T-helper 17 cell (primary cell): ENCODE measurements at regions not wholly inside any gene's neighbourhood (a gene's known extent, or its start where the extent isn't known, plus 50 kb on each side); places are given as distances from the start of the nearest gene placed in this dataset.

Experiments
- ATAC-seq: fragments of 150-1000 bp; cut with Tn5 transposase; 2 replicates; pipeline ENCODE4 v1.10.0; 2021; ENCODE audit warnings: mild to moderate bottlenecking, moderate library complexity
- DNase-seq, 3 donors: peaks; one replicate each; pipeline versions ENCODE4 v3.0.0 to v3.0.0-alpha.2; 2020 to 2021
- H3K9me3 ChIP-seq: one replicate; pipeline ENCODE4 v1.7.0; 2013; ENCODE audit warnings: low read length, mild to moderate bottlenecking; ENCODE audit not compliant: control insufficient read depth, poor library complexity, severe bottlenecking
- H3K27ac Mint-ChIP-seq: one replicate; pipeline ENCODE4 v1.8.0; 2022; ENCODE audit warnings: mild to moderate bottlenecking, moderate library complexity, mixed read lengths
- H3K27me3 Mint-ChIP-seq: one replicate; pipeline ENCODE4 v1.8.0; 2022; ENCODE audit warnings: mixed read lengths
- H3K36me3 Mint-ChIP-seq: one replicate; pipeline ENCODE4 v1.8.0; 2022; ENCODE audit warnings: low read depth, mixed read lengths
- H3K4me1 Mint-ChIP-seq: one replicate; pipeline ENCODE4 v1.8.0; 2022; ENCODE audit warnings: mild to moderate bottlenecking, mixed read lengths
- H3K4me3 Mint-ChIP-seq: one replicate; pipeline ENCODE4 v1.8.0; 2022; ENCODE audit warnings: mild to moderate bottlenecking, moderate library complexity, mixed read lengths

GRCh38 chr5:91670122-91670521, 287.0 kb upstream of the ARRDC3 start:
- no peaks in the 10 kb centered on the region for H3K9me3 ChIP-seq
- Mint-ChIP-seq H3K27ac (no peak overlapping the region), H3K36me3 (no peaks in the 10 kb centered on the region), H3K4me1 (peaks cover 2% of the 10 kb centered on the region), H3K27me3 (no peaks in the 10 kb centered on the region), H3K4me3 (no peak overlapping the region)
- DNase-seq, result no peak
- no peak for ATAC-seq

DNA sequence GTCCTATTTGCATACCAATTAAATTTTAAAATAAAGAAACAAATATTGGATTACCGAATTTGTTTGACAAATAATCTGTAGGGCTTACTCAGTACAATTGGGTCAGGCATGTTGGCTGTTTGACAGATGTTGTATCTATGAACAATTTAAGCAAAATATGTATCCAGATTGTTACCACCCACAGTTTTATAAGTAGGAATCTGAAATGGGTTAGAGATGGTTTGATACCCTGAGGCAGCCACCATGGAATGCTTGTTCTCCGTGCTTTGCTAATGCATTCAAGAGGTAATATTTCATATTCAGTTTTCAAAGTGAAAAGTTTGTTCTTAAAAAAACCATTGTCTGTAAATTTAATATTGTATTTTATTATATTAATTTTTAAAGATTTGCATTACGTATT, 285.1 kb upstream of the ARRDC3 start:
- peaks cover 2% of the 10 kb centered on the region for H3K4me1 Mint-ChIP-seq
- DNase-seq (no peak), ATAC-seq (no peak)
- H3K9me3 ChIP-seq, result no peaks in the 10 kb centered on the region
- no peak overlapping the region for H3K27ac Mint-ChIP-seq
- no peaks in the 10 kb centered on the region for H3K27me3 Mint-ChIP-seq
- H3K36me3 Mint-ChIP-seq, result no peaks in the 10 kb centered on the region
- no peak overlapping the region for H3K4me3 Mint-ChIP-seq

DNA sequence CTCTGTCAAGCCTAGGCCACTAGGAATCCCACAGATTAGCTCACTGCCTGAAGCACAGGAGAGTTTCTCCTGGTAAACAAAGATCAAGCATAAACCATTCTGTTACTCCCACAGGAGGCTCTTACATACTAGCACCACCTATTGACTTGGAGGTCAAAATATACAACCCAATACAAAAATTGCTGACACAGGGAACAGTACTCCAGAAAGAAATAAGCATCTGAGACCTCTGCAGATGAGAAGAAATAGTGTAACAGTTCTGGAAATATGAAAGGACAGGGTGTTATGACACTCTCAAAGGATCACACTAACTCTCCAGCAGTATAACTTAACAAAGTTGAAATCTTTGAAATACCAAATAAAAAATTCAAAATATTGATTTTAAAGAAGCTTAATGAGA, 269.6 kb upstream of the ARRDC3 start:
- Mint-ChIP-seq H3K27ac (no peak overlapping the region), H3K4me1 (no peaks in the 10 kb centered on the region), H3K27me3 (no peaks in the 10 kb centered on the region), H3K36me3 (no peaks in the 10 kb centered on the region), H3K4me3 (no peak overlapping the region)
- no peaks in the 10 kb centered on the region for H3K9me3 ChIP-seq
- DNase-seq (no peak), ATAC-seq (no peak)

DNA sequence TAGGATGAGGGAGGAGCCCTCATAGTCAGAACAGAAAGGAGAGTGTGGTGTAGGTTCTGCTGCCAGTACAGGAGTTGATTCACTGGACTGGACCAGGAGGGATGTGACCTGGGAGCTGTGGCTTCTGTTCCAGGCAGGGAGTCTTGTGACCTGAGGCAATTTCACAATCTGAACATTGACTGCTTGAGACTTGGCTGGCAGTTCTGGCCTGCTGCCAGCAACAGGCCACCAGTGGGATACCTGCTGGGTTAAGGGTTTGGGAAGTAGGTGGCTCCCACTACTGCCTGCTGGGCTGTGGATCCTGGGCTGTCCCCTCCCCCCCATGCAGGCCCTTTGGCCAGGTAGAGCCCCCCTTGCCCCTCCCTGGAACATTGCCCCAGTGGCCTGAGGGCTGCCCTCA, 268.6 kb upstream of the ARRDC3 start:
- Mint-ChIP-seq H3K4me1 (no peaks in the 10 kb centered on the region), H3K4me3 (no peak overlapping the region), H3K27me3 (no peaks in the 10 kb centered on the region), H3K36me3 (no peaks in the 10 kb centered on the region), H3K27ac (no peak overlapping the region)
- DNase-seq, result no peak
- ATAC-seq, result no peak
- H3K9me3 ChIP-seq, result no peaks in the 10 kb centered on the region

DNA sequence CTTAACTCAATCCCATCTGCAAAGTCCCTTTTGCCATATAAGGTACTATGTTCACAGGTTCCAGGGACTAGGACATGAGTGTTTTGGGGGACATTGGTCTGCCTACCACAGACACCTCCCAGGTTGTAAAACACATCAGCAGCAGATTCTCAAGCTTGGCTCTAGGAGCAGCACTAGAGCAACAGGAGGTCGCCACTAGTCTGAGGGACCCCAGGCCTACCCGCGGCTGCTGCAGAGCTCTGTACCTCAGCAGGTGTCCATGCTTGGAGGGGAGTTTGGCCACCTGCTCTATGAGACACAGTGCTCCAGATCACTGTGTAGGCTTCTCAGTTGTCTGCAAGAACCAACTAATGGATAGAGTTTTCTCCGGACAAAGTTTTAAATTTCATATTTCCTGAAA, 262.2 kb upstream of the ARRDC3 start:
- ATAC-seq, result no peak
- no peak for DNase-seq
- no peak overlapping the region for H3K27ac Mint-ChIP-seq
- no peaks in the 10 kb centered on the region for H3K36me3 Mint-ChIP-seq
- H3K9me3 ChIP-seq, result no peaks in the 10 kb centered on the region
- H3K4me3 Mint-ChIP-seq, result no peak overlapping the region
- no peaks in the 10 kb centered on the region for H3K4me1 Mint-ChIP-seq
- no peaks in the 10 kb centered on the region for H3K27me3 Mint-ChIP-seq

DNA sequence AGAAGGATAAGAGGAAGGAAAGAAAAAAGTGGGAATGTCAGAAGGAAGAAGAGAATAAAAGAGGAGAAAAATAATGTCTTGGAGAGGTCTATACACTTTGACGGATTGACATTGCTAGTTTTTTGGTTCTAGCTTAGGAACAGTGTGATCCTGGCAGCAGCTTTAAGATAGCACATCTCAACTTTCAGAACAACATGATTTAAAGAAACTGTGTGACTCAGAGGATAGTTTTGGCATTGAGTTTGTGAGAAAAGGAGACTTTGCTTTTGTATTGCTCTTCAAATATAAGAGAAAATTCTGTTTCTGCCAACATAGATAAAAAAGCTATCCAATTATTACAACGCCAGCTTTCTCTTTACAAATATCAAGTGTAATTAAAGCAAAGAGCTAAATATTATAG, 260.7 kb upstream of the ARRDC3 start:
- no peaks in the 10 kb centered on the region for H3K9me3 ChIP-seq
- no peaks in the 10 kb centered on the region for H3K4me1 Mint-ChIP-seq
- no peak overlapping the region for H3K4me3 Mint-ChIP-seq
- DNase-seq, result no peak
- no peaks in the 10 kb centered on the region for H3K27me3 Mint-ChIP-seq
- no peaks in the 10 kb centered on the region for H3K36me3 Mint-ChIP-seq
- no peak overlapping the region for H3K27ac Mint-ChIP-seq
- ATAC-seq, result no peak

GRCh38 chr5:91642581-91642980, 259.5 kb upstream of the ARRDC3 start:
- no peaks in the 10 kb centered on the region for H3K27me3 Mint-ChIP-seq
- no peak overlapping the region for H3K27ac Mint-ChIP-seq
- ATAC-seq, result no peak
- H3K4me1 Mint-ChIP-seq, result no peaks in the 10 kb centered on the region
- H3K9me3 ChIP-seq, result no peaks in the 10 kb centered on the region
- DNase-seq, result no peak
- H3K36me3 Mint-ChIP-seq, result no peaks in the 10 kb centered on the region
- no peak overlapping the region for H3K4me3 Mint-ChIP-seq

- ATAC-seq (no peak), DNase-seq (no peak)
- H3K4me3 Mint-ChIP-seq, result no peak overlapping the region
- H3K4me1 Mint-ChIP-seq, result no peaks in the 10 kb centered on the region
- no peaks in the 10 kb centered on the region for H3K9me3 ChIP-seq
- no peaks in the 10 kb centered on the region for H3K36me3 Mint-ChIP-seq
- no peaks in the 10 kb centered on the region for H3K27me3 Mint-ChIP-seq
- H3K27ac Mint-ChIP-seq, result no peak overlapping the region
These were observed 258.7 kb upstream of the ARRDC3 start for GRCh38 chr5:91641730-91642350.

DNA sequence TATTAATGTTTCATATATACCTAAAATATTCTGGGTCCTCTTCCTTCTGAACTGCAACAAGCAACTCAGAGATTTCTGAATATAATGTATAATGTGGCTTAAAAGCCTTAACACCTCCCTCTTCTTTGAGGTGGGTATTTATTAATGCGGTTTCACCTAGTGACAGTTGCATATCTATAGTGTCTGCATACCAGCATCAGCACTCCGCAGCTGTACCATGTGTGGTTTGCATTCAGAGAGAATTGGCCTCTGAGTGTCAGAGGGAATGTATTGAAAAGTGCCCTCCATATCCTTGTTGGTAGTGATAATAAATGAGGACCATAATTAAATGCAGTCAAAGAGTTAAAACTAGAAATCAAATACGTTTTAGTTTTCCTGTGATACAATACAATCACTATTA, 256.6 kb upstream of the ARRDC3 start:
- Mint-ChIP-seq H3K36me3 (no peaks in the 10 kb centered on the region), H3K27me3 (no peaks in the 10 kb centered on the region), H3K27ac (no peak overlapping the region), H3K4me3 (no peak overlapping the region), H3K4me1 (no peaks in the 10 kb centered on the region)
- DNase-seq (no peak), ATAC-seq (no peak)
- H3K9me3 ChIP-seq, result no peaks in the 10 kb centered on the region

DNA sequence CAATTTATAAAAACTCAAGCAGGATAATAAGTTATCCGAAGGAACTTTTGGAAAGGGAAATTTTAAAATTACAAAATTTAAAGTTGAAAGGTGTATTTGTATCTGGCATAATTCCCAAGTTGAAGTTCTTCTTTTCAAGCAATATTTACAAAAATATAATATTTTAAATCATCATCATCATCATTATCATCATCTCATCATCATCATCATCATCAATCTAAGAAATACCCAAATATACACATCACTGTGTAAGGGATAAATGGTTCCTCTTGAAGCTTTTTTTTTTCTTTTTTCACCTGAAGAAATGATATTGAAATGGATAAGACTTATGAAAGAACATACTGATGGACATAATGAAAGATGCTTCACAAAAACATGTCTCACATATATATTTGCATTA, 254.9 kb upstream of the ARRDC3 start:
- H3K4me1 Mint-ChIP-seq, result no peaks in the 10 kb centered on the region
- DNase-seq (no peak), ATAC-seq (no peak)
- no peaks in the 10 kb centered on the region for H3K36me3 Mint-ChIP-seq
- H3K9me3 ChIP-seq, result no peaks in the 10 kb centered on the region
- no peak overlapping the region for H3K27ac Mint-ChIP-seq
- H3K27me3 Mint-ChIP-seq, result no peaks in the 10 kb centered on the region
- no peak overlapping the region for H3K4me3 Mint-ChIP-seq

GRCh38 chr5:91635950-91636734, 253.0 kb upstream of the ARRDC3 start:
- no peak overlapping the region for H3K27ac Mint-ChIP-seq

DNA sequence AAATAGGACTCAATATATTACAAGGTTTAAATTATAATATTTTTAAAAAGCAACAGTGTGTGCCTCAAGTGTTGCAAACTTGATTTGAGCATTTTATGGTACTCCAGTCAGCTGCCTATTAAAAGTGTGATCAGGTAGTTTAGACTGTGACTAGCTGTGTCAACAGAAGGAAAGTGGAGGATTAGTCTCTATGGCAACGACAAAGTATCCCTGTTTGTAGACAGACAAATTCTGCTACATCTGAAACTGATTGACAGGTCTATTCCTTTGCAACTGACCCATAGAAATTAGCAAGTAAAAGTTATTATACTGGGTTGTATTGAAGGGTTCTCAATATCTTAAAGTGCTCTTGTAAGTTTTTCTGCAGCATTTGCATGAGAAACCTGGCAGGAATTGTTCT, 249.8 kb upstream of the ARRDC3 start:
- no peak for DNase-seq
- H3K27ac Mint-ChIP-seq, result no peak overlapping the region
- H3K4me3 Mint-ChIP-seq, result no peak overlapping the region
- no peak for ATAC-seq
- peaks cover 5% of the 10 kb centered on the region for H3K27me3 Mint-ChIP-seq
- no peaks in the 10 kb centered on the region for H3K4me1 Mint-ChIP-seq
- no peaks in the 10 kb centered on the region for H3K36me3 Mint-ChIP-seq
- H3K9me3 ChIP-seq, result no peaks in the 10 kb centered on the region

More at GRCh38 chr5:91635950-91636734, 253.0 kb upstream of the ARRDC3 start:
- Mint-ChIP-seq H3K4me1 (no peaks in the 10 kb centered on the region), H3K4me3 (no peak overlapping the region), H3K27me3 (no peaks in the 10 kb centered on the region), H3K36me3 (no peaks in the 10 kb centered on the region)
- ATAC-seq, result no peak
- no peaks in the 10 kb centered on the region for H3K9me3 ChIP-seq
- no peak for DNase-seq

DNA sequence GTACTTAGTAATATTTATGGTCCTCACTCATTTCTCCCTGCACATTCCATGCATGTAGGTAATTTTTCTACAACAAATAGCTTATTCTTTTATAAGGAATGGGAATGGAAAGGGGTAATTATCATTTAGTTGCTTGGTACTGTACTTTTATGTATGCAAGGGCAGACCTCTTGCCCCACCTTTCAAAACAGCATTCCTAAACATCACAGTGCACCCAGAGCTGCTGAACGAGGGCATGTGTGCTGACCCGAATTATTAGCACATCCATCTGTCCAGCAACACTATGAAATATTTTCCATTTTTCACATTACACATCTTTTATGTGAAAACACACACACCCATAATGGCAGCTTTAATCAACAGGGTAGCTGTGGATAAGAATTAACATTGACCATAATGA, 228.6 kb upstream of the ARRDC3 start:
- Mint-ChIP-seq H3K27me3 (no peaks in the 10 kb centered on the region), H3K4me3 (no peak overlapping the region), H3K27ac (no peak overlapping the region), H3K4me1 (no peaks in the 10 kb centered on the region), H3K36me3 (no peaks in the 10 kb centered on the region)
- DNase-seq, result no peak
- no peaks in the 10 kb centered on the region for H3K9me3 ChIP-seq
- ATAC-seq, result no peak

- Mint-ChIP-seq H3K4me1 (no peaks in the 10 kb centered on the region), H3K27me3 (no peaks in the 10 kb centered on the region)
These were observed 224.6 kb upstream of the ARRDC3 start for GRCh38 chr5:91607675-91608074.

More at GRCh38 chr5:91607675-91608074, 224.6 kb upstream of the ARRDC3 start:
- no peak overlapping the region for H3K4me3 Mint-ChIP-seq
- no peaks in the 10 kb centered on the region for H3K36me3 Mint-ChIP-seq
- ATAC-seq (no peak), DNase-seq (no peak)
- no peaks in the 10 kb centered on the region for H3K9me3 ChIP-seq
- no peak overlapping the region for H3K27ac Mint-ChIP-seq
